HepG2 (cell line): ENCODE measurements at regions not wholly inside any gene's neighbourhood (a gene's known extent, or its start where the extent isn't known, plus 50 kb on each side); places are given as distances from the start of the nearest gene placed in this dataset.

Experiments used
- ATAC-seq: fragments of 200-7000 bp; cut with Tn5 transposase; 3 replicates; pipeline ENCODE4 v1.9.1; 2020; ENCODE audit warnings: mild to moderate bottlenecking, moderate library complexity
- BruUV-seq: library from RNA; stranded (reverse); fragments of 400-500 nt; replicated peaks from 2 replicates; lab custom pipeline; 2021; lab: Mats Ljungman, UMichigan
- CTCF ChIA-PET: fragments of 300-600 bp; formaldehyde crosslinking; extraction: SDS; loops from one replicate; lab custom pipeline; 2021; ENCODE audit warnings: low total read pairs, inconsistent platforms, low intra/inter-chr PET ratio; lab: Yijun Ruan, JAX
- POLR2A ChIA-PET: fragments of 350-600 bp; sonication (Branson Sonifier 250); formaldehyde crosslinking; loops from one replicate; lab custom pipeline; 2020; ENCODE audit warnings: antibody characterized with exemption, inconsistent platforms; lab: Yijun Ruan, JAX
- DNase-seq: peaks from one replicate; pipeline ENCODE4 v3.0.0-alpha.2; 2015; ENCODE audit warnings: low spot score
- FAIRE-seq: peaks from 3 replicates; lab custom pipeline; 2011; peaks lifted over from hg19 to GRCh38; lab: Jason Lieb, UNC
- H2AFZ ChIP-seq: one replicate; pipeline ENCODE4 v1.6.1; 2011; ENCODE audit warnings: low read length, inconsistent platforms
- H3K27ac ChIP-seq: fragments of 300-600 bp; 3 replicates; pipeline ENCODE4 v1.8.0; 2011; ENCODE audit warnings: mixed run types, mild to moderate bottlenecking, mixed read lengths, low read length, inconsistent platforms; ENCODE audit not compliant: insufficient read depth; ENCODE audit errors: extremely low read length
- H3K27me3 ChIP-seq, 2 experiments: fragments of 200-600 bp in 1 of 2; 2 replicates in 1 of 2; 3 replicates in 1 of 2; pipeline versions ENCODE4 v1.6.0 to v1.8.0; 2011; ENCODE audit warnings: low read length in 2 of 2, mild to moderate bottlenecking in 2 of 2, moderate library complexity in 2 of 2, inconsistent platforms in 1 of 2; ENCODE audit not compliant: insufficient read depth in 2 of 2, control insufficient read depth in 1 of 2
- H3K36me3 ChIP-seq, 2 experiments: fragments of 200-600 bp in 1 of 2; replicated peaks in 1 of 2; 2 replicates in 1 of 2; 3 replicates in 1 of 2; pipeline versions ENCODE4 v1.5.1 to v1.8.0; 2011; ENCODE audit warnings: low read length in 2 of 2, inconsistent platforms in 1 of 2; ENCODE audit not compliant: insufficient read depth in 2 of 2, control insufficient read depth in 1 of 2
- H3K4me1 ChIP-seq: 2 replicates; pipeline ENCODE4 v1.5.1; 2012; ENCODE audit warnings: low read length, inconsistent platforms; ENCODE audit not compliant: insufficient read depth
- H3K4me2 ChIP-seq: 2 replicates; pipeline ENCODE4 v1.6.0; 2011; ENCODE audit warnings: low read depth, low read length, inconsistent platforms
- H3K4me3 ChIP-seq, 3 experiments: fragments of 200-600 bp in 1 of 3; sonication (generic), shearing (Covaris generic) in 1 of 3; replicated peaks in 1 of 3; 2 replicates each; pipeline ENCODE4 v1.5.1; 2011 to 2016; ENCODE audit warnings: low read length in 3 of 3, inconsistent platforms in 2 of 3, low read depth in 2 of 3, mild to moderate bottlenecking in 2 of 3, control low read depth in 1 of 3, mixed read lengths in 1 of 3; ENCODE audit not compliant: insufficient read depth in 1 of 3
- H3K79me2 ChIP-seq: one replicate; pipeline ENCODE4 v1.6.1; 2011; ENCODE audit warnings: low read length, inconsistent platforms; ENCODE audit not compliant: insufficient read depth
- H3K9ac ChIP-seq: 2 replicates; pipeline ENCODE4 v1.6.0; 2011; ENCODE audit warnings: mild to moderate bottlenecking, low read depth, low read length, inconsistent platforms; ENCODE audit not compliant: insufficient read depth
- H3K9me3 ChIP-seq: 2 replicates; pipeline ENCODE4 v1.5.1; 2012; ENCODE audit warnings: mild to moderate bottlenecking, low read length
- H4K20me1 ChIP-seq: 2 replicates; pipeline ENCODE4 v1.6.0; 2011; ENCODE audit warnings: inconsistent platforms, mild to moderate bottlenecking, low read length, moderate library complexity; ENCODE audit not compliant: insufficient read depth
- ATRX ChIP-seq: sonication (generic); formaldehyde crosslinking; IDR thresholded peaks from 2 replicates; pipeline ENCODE4 v1.4.0; 2020; ENCODE audit warnings: missing genetic modification reagents, borderline replicate concordance
- CBFB ChIP-seq: sonication (generic); formaldehyde crosslinking; IDR thresholded peaks from 2 replicates; pipeline ENCODE4 v1.4.0; 2020; ENCODE audit warnings: missing genetic modification reagents
- FOXC1 ChIP-seq: sonication (generic); formaldehyde crosslinking; IDR thresholded peaks from 2 replicates; pipeline ENCODE4 v1.8.0; 2022; ENCODE audit warnings: mild to moderate bottlenecking, missing genetic modification reagents, borderline replicate concordance
- GTF2F1 ChIP-seq: fragments of 150-350 bp; IDR thresholded peaks from 2 replicates; pipeline ENCODE4 v1.6.1; 2014; ENCODE audit warnings: low read length
- HDAC2 ChIP-seq: sonication (generic); formaldehyde crosslinking; IDR thresholded peaks from 2 replicates; pipeline ENCODE4 v1.4.0; 2020; ENCODE audit warnings: missing genetic modification reagents
- POLR2AphosphoS5 ChIP-seq: IDR thresholded peaks from 2 replicates; pipeline ENCODE4 v1.6.1; 2012; ENCODE audit warnings: low read depth, low read length
- TCF12 ChIP-seq, 2 experiments: fragments of 450-650 bp in 1 of 2; sonication (generic) in 1 of 2; formaldehyde crosslinking in 1 of 2; IDR thresholded peaks; 2 replicates each; pipeline versions ENCODE4 v1.6.1 to v1.8.0; 2017 to 2022; ENCODE audit warnings: antibody characterized with exemption in 1 of 2, mild to moderate bottlenecking in 1 of 2, missing genetic modification reagents in 1 of 2, moderate library complexity in 1 of 2
- ZNF260 ChIP-seq: sonication (generic); formaldehyde crosslinking; IDR thresholded peaks from 2 replicates; pipeline ENCODE4 v1.4.0; 2020; ENCODE audit warnings: missing genetic modification reagents, low read depth, mild to moderate bottlenecking, borderline replicate concordance
- ZNF549 ChIP-seq: sonication (generic); formaldehyde crosslinking; IDR thresholded peaks from 2 replicates; pipeline ENCODE4 v1.5.0; 2020; ENCODE audit warnings: missing genetic modification reagents
- ZNF563 ChIP-seq: sonication (generic); formaldehyde crosslinking; IDR thresholded peaks from 2 replicates; pipeline ENCODE4 v1.8.0; 2022; ENCODE audit warnings: mild to moderate bottlenecking, moderate library complexity, missing genetic modification reagents
- ZNF709 ChIP-seq: sonication (generic); formaldehyde crosslinking; IDR thresholded peaks from 2 replicates; pipeline ENCODE4 v1.5.0; 2020; ENCODE audit warnings: mild to moderate bottlenecking, missing genetic modification reagents
- ZNF720 ChIP-seq: sonication (generic); formaldehyde crosslinking; IDR thresholded peaks from 2 replicates; pipeline ENCODE4 v1.4.0; 2020; ENCODE audit warnings: missing genetic modification reagents
- ZNF879 ChIP-seq: sonication (generic); formaldehyde crosslinking; IDR thresholded peaks from 2 replicates; pipeline ENCODE4 v1.8.1; 2023; ENCODE audit warnings: missing genetic modification reagents
- WGBS: methylation state at CpG from one replicate; pipeline ENCODE4 v1.1.6; 2017; ENCODE audit warnings: low lambda C conversion rate; 5-methylcytosine and 5-hydroxymethylcytosine counted together
- in situ Hi-C: cut with HindIII; loops from 2 replicates; pipeline ENCODE4 v1.10.0; 2017; ENCODE audit warnings: low pct_unique_long_range_greater_than_20kb; ENCODE audit not compliant: extremely low pct_ligation_motif_present
- intact Hi-C: fragments of 100-400 bp; cut with micrococcal nuclease; formaldehyde crosslinking; loops from one replicate; pipeline ENCODE4 v1.10.0; 2022; ENCODE audit not compliant: unreplicated experiment
- TF ChIP-seq, protein P1 (sequence below): sonication (generic); formaldehyde crosslinking; IDR thresholded peaks from 2 replicates; pipeline ENCODE4 v1.8.1; 2023; ENCODE audit warnings: missing genetic modification reagents, mild to moderate bottlenecking, borderline replicate concordance

DNA sequence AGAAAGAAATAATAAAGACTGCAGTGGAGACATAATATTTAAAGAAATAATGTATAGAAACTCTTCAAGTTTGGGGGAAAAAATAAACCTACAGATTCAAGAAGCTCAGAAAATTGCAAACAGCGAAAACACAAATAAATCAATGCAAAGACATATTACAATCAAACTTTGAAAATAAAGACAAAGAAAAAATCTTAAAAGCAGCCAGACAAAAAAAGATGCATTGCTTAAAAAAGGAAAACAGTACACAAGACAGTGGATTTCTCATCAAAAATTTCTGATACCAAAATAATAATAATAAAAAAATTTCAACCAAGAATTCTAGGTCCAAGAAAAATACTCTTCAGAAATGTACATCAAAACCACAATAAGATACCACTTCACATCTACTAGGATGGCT is 681.0 kb downstream of the UQCRFS1 start:
- POLR2A ChIA-PET = no interaction called here
- no peaks in the 10 kb centered on the region for H3K4me1 ChIP-seq
- no peaks in the 10 kb centered on the region for H3K79me2 ChIP-seq
- H3K9ac ChIP-seq = no peak overlapping the region
- no peak overlapping the region for H3K4me3 ChIP-seq
- intact Hi-C loops = no loop called here
- FAIRE-seq = no peak
- H3K9me3 ChIP-seq = peaks cover 76% of the 10 kb centered on the region
- H4K20me1 ChIP-seq = no peaks in the 10 kb centered on the region
- no peak overlapping the region for H2AFZ ChIP-seq
- BruUV-seq = no TSS peak
- CTCF ChIA-PET = no interaction called here
- WGBS = 3% methylated on average over 1 of the region's 1 CpG
- no peak overlapping the region for H3K27ac ChIP-seq
- in situ Hi-C loops = no loop called here
- no peaks in the 10 kb centered on the region for H3K27me3 ChIP-seq
- TF ChIP-seq FOXC1 (CRISPR knock-in tag) (no peak), ZNF260 (CRISPR knock-in tag) (no peak), ZNF549 (CRISPR knock-in tag) (no peak)
- no peak for ATAC-seq
- no peak overlapping the region for H3K4me2 ChIP-seq
- no peak for DNase-seq
- H3K36me3 ChIP-seq = no peaks in the 10 kb centered on the region

DNA sequence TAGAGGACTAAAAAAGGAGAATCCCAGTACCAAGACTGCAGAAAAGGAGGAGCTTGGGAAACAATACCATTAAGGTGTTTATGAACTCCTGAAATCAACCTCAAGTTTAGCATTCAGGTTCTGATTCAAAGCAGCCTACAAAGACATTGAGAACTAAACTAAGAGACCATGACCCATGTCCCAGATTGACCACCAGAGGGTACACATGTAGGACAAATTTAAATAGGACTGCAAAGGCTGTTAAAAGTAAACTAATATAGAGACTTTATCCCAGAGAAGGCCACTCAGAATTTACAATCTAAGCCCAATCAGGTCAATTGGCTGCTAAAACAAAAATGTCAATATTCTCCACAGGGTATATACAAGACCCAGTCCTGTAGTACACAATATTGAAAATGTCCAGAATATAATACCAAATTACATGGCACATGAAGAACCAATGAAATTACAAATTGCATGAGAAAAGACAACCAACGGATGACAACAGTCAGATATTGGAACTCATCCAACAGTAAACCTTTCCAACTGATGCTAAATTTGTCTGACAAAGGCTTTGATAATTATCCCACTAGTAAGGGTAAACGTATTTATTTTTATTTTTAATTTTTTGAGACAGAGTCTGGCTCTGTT is 682.4 kb downstream of the UQCRFS1 start:
- no peak for DNase-seq
- Histone ChIP-seq H3K36me3 (no peaks in the 10 kb centered on the region), H4K20me1 (no peaks in the 10 kb centered on the region), H3K9me3 (peaks cover 74% of the 10 kb centered on the region), H3K4me3 (no peak overlapping the region), H3K4me1 (no peaks in the 10 kb centered on the region), H3K79me2 (no peaks in the 10 kb centered on the region), H3K4me2 (no peak overlapping the region), H3K27me3 (no peaks in the 10 kb centered on the region), H2AFZ (no peak overlapping the region), H3K9ac (no peak overlapping the region), H3K27ac (no peak overlapping the region)
- no peak for ATAC-seq
- no peak for FAIRE-seq
- CTCF ChIA-PET = no interaction called here
- no TSS peak for BruUV-seq
- WGBS = 2% methylated on average over 2 of the region's 2 CpGs
- TF ChIP-seq GTF2F1 (no peak), ZNF260 (CRISPR knock-in tag) (no peak), ZNF709 (CRISPR knock-in tag) (no peak), ZNF563 (CRISPR knock-in tag) (no peak), HDAC2 (CRISPR knock-in tag) (no peak), ZNF720 (CRISPR knock-in tag) (no peak), CBFB (no peak), TCF12 (IDR thresholded peaks at IDR 0.05) (no peak), TCF12 (CRISPR knock-in tag; IDR thresholded peaks at IDR 0.05) (no peak), ATRX (CRISPR knock-in tag) (no peak), POLR2AphosphoS5 (no peak), ZNF879 (no peak)
- TF ChIP-seq, protein P1, sequence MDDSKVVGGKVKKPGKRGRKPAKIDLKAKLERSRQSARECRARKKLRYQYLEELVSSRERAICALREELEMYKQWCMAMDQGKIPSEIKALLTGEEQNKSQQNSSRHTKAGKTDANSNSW (CRISPR knock-in tag) = no peak
- POLR2A ChIA-PET = no interaction called here
- intact Hi-C loops = no loop called here
- in situ Hi-C loops = no loop called here
